Dermis microvascular lymphatic vessel endothelial cell (primary cell): ENCODE measurements at regions not wholly inside any gene's neighbourhood (a gene's known extent, or its start where the extent isn't known, plus 50 kb on each side); places are given as distances from the start of the nearest gene placed in this dataset.

Experiments used
- DNase-seq, 2 donors: peaks; one replicate each; pipeline versions ENCODE4 v3.0.0 to v3.0.0-alpha.2; 2010; ENCODE audit warnings: low read depth in 2 of 2

DNA sequence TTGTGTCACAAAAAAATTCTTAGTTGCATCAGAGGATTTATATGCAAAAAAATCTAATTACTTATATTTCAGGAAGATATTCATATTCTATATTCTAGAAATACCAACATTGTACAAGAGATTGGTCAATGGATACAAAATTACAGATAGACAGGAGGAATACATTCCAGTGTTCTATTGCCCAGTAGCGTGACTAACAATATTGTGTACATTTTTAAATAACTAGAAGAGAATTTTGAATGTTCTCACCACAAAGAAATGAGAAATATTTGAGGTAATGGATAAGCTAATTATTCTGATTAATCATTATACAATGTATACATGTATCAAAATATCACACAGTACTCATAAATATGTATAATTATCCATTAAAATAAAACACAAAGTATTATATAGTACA is 253.3 kb downstream of the IPMK start:
- DNase-seq: no peak

- no peak for DNase-seq
Observed at GRCh38 chr10:58013406-58013805, 254.3 kb downstream of the IPMK start.

- DNase-seq: no peak
Observed at GRCh38 chr10:58010073-58010702, 257.5 kb downstream of the IPMK start.

DNA sequence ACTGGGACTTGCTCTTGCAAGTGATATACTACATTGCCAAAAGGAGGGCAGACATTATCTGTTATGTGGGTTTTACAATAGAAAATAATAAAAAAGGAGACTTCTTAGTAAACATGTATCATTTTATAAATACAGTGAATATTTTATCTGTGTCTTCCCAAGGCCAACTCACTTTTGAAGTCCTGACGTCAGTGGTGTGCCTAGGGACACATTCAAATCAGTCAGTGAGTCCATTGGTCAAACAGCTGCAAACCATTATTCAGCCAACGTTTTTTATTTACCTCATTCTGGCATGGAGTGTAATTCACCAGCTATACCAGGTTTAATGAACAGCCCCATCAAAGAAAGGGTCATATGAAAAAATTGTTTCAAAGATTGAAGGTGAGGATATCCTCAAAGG is 263.7 kb downstream of the IPMK start:
- DNase-seq: no peak

DNA sequence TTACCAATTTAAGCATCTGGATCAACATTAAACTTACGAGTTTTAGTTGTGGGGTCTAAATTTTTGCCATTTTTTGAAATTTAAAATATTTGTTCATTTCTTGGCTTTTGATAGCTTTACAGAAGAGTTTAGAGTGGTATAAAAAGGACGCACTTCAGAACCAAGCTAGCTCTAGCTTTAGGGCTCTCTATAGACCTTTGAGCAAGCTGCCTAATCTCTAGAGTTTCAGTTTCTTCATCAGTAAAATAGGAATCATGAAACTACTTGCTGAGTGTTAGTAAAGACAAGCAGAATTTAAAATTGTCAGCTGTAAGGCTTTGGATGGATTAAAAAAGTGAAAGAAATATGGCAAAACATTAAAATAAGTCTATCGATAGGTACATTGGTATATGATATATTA is 266.5 kb downstream of the IPMK start:
- no peak for DNase-seq

DNA sequence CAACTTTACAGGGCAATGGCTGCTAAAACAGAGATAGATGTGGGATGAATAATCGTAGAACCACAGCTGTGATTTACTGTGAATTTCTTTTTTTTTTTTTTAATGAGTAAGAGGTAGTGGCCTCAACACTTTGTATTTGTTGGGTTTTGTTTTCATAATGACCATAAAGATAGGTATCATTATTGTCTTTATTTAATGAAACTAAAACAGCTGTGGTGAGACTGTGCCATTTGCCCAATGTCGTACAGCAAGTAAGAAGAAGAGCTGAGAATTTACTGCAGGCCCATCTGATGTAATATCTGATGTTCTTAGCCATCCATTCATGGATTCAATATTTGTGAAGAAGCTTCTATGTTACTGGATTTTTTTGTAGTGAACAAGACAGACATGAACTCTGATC is 271.2 kb downstream of the IPMK start:
- DNase-seq: no peak

DNA sequence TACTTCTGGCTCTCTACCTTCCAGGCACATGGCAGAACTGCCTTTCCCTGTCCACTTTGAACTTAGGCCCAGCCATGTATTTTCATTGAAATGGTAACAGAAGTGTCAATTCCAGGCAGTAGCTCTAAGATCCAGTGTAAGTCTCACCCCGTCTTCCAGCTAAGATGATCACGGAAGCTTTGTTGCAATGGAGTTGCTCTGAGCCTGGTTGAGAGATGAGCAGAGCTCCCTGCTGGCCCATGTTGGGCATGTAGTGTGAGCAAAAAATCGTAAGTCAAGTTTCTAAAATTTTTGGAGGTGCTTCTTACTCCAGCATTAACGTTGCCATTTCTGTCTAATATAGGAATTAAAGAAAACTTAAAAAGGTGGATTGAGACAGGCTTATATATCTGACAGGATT is 274.4 kb downstream of the IPMK start:
- no peak for DNase-seq

GRCh38 chr10:57992321-57993077 is 275.2 kb downstream of the IPMK start:
- no peak for DNase-seq

DNA sequence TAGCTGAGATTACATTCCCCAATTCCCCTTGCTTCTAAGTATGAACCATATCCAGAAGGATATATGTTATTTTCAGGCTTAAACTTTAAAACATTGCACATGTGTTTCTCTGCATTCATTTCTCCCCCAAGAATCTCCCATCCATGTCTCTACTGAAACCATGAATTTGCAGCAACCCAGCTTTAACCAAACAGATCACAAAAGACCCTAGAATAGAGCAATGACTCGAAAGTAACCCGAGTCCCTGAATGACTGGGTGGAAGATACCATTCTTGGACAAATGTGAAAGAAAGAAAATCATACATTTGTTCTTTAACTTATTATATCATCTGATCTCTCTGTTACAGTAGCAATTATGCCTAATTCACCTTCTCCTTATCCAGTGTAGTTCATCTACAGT is 278.7 kb downstream of the IPMK start:
- DNase-seq: no peak

GRCh38 chr10:57987055-57987721 is 280.5 kb downstream of the IPMK start:
- no peak for DNase-seq

DNA sequence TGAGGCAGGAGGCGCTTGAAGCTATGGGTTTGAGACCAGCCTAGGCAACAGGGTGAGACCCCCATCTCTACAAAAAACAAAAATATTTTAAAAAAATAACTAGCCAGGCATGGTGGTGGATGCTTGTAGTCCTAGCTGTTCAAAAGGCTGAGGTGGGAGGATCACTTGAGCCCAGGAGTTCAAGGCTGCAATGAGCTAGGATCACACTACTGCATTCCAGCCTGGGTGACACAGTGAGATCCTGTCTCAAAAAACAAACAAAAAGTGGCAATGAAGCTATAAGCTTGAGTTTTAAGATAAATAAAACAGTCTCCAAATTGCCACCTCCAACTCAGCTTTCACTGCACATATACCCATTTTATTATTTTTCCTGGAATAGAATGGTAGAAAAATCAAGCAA is 281.3 kb downstream of the IPMK start:
- DNase-seq: no peak

DNA sequence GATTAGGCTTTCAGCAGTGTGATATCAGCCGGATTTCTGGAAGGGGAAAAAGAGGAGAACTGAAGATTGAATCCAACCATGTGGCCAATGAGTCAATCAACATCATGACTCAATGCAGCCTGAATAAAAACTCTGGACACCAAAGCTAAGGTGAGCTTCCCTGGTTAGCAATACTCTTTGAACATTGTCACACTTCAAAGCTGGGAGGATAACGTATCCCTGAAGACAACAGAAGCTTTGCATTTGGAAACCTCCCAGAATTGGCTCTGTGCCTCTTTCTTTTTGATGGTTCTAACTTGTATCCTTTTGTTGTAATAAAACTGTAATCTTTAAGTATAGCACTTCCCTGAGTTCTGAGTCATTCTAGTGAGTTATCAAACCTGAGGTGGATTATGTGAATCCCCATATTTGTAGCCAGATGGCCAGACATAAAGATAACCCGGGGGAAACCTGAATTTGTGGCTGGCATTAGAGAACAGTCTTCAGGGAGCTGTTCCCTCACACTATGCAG is 284.4 kb downstream of the IPMK start:
- no peak for DNase-seq

GRCh38 chr10:57982091-57982490 is 285.6 kb downstream of the IPMK start:
- DNase-seq: no peak

GRCh38 chr10:57979956-57980355 is 287.7 kb downstream of the IPMK start:
- no peak for DNase-seq

- DNase-seq: no peak
Observed at GRCh38 chr10:57979491-57979890, 288.2 kb downstream of the IPMK start.

DNA sequence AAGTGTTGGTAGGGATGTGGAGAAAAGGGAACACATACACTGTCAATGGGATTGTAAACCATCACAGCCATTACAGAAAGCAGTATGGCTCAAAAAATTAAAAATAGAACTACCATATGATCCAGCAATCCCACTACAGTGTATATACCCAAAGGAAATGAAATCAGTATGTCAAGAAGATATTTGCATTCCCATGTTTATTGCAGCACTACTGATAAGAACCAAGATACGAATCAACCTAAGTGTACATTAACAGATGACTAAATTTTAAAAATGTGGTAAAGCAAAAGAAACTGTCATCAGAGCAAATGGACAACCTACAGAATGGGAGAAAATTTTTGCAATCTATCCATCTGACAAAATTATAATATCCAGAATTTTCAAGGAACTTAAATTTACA is 290.4 kb downstream of the IPMK start:
- DNase-seq: no peak

- DNase-seq: no peak
Observed at GRCh38 chr10:57973451-57973850, 294.2 kb downstream of the IPMK start.

- DNase-seq: no peak
Observed at GRCh38 chr10:57972783-57973182, 294.9 kb downstream of the IPMK start.

DNA sequence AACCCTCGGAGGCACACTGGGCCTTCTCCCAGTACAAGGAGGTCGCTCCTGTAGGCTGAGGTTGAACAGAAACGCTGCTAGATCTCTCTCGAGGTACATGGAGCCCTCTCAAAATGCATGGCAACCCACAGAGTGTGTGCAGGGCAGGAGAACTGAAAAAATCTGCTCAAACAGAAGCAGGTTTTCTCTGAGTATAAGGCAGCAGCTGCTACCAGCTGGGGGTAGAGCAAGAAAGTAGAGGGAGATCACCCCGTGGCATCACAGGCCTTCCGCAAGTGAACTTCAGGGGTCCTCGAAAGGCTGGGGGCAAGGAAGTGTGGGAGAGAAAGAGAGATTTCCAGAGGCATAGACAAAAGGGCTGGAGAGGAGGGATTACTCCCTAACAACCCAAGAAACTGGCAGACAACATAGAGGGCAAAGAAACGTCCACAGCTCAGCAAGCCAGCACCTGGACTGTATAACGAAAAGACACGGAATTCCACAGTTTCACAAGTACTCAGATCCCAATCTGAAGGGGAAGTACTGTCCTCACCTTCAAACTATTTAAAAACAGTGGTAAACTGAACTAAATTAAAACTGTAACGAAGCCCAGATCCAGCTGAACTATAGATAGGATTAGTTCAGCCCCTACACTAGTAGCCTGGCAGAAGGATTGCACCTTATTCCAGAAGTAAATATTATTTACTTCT is 299.2 kb downstream of the IPMK start:
- DNase-seq: no peak

DNA sequence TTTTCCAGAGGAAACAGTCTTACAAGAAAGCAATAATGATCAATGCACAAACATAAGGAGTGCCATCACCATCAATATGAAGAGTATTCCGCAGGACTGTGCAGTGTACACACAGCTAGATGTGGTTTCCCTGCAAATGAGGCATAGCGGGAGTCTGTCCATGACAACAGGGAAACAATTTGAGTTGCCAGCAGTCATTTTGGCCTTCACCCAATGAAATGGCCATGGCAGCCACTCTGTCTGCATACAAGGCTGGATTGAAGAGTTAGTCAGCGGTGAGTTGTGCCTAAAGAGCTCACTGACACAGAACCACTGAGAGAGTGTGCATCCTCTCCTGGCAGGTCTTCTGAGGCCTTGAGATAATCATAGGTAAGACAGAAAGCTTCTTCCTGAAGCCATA is 303.3 kb downstream of the IPMK start:
- DNase-seq: no peak

- DNase-seq: no peak
Observed at GRCh38 chr10:57963546-57963945, 304.1 kb downstream of the IPMK start.

GRCh38 chr10:57962839-57963238 is 304.9 kb downstream of the IPMK start:
- DNase-seq: no peak
